ENCODE measurements at regions not wholly inside any gene's neighbourhood (a gene's known extent, or its start where the extent isn't known, plus 50 kb on each side); places are given as distances from the start of the nearest gene placed in this dataset.

- H3K4me3 ChIP-seq (ENCODE audit: low read depth, low read length) = no peak overlapping the region
- DNase-seq (ENCODE audit: low read depth) = no peak
- TF ChIP-seq, protein P1, sequence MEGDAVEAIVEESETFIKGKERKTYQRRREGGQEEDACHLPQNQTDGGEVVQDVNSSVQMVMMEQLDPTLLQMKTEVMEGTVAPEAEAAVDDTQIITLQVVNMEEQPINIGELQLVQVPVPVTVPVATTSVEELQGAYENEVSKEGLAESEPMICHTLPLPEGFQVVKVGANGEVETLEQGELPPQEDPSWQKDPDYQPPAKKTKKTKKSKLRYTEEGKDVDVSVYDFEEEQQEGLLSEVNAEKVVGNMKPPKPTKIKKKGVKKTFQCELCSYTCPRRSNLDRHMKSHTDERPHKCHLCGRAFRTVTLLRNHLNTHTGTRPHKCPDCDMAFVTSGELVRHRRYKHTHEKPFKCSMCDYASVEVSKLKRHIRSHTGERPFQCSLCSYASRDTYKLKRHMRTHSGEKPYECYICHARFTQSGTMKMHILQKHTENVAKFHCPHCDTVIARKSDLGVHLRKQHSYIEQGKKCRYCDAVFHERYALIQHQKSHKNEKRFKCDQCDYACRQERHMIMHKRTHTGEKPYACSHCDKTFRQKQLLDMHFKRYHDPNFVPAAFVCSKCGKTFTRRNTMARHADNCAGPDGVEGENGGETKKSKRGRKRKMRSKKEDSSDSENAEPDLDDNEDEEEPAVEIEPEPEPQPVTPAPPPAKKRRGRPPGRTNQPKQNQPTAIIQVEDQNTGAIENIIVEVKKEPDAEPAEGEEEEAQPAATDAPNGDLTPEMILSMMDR (IDR thresholded peaks at IDR 0.05; ENCODE audit: insufficient read depth, low read depth, low read length, missing control alignments) = no peak
Measured at GRCh38 chr9:135301271-135302263, 178.0 kb upstream of the PPP1R26 start.

DNA sequence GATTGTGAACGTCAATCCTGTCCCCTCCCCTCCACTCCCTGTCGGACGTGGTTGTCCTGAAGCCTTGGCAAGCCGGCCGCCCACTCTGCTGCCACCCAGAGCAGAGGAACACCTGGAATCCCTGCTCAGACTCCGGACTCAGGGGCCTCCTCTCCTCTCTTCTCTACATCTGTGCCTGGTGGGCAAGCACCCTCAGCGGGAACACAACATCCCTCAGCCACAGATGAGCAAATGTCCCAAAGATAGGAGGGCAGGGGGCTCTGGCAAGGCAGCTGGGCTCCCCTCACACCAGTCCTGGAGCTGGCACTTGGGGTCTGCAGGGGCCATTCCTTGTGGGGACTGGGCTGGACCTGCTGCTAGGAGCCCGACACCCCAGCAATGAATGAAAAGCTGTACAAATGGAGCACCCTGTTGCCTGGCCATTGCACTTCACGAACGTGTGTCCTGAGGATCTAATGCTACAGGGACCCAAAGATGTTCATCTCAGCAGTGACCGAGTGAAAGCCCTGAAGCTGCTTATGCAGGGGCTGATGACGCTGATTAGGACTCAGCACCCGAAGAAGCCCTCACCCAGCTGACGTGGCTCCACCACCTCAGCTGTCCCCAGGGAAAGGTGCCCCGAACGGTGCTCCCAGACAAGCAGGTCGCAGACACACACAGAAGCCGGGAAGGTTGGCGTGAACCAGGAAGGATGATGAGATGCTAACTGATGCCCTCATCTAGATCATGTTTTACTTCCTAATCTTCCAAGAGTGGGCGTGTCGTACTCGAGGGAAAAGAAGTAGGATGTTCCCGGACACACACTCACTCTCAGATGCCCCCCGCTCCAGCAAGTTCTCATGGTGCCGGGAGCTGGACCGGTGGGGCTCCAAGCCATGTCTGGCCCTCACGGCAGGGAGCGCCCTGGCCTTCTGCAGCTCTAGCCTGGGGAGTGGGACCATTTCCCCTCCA, 177.0 kb upstream of the PPP1R26 start:
- no peak for DNase-seq (ENCODE audit: low read depth)
- H3K4me3 ChIP-seq (ENCODE audit: low read depth, low read length) = no peak overlapping the region
- TF ChIP-seq, protein P1 (IDR thresholded peaks at IDR 0.05; ENCODE audit: insufficient read depth, low read depth, low read length, missing control alignments) = no peak

DNA sequence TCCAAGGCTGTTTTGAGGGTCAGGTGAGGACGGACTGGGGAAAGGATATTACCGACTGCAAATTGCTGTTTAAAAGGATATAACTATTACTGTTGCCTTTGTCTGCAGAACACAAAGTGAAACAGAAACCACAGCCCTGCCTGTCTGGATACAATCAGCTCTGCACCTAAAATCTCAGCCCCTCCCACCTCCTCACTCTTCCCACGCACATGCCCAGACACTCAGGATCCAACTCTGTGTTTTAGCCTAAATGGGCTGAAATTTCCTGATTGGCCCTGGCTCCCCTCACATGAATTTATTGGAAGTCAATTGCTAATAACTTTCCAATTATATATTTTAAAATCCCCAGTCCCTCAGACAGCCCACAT, 176.3 kb upstream of the PPP1R26 start:
- H3K4me3 ChIP-seq (ENCODE audit: low read depth, low read length) = no peak overlapping the region
- no peak for DNase-seq (ENCODE audit: low read depth)
- TF ChIP-seq, protein P1 (IDR thresholded peaks at IDR 0.05; ENCODE audit: insufficient read depth, low read depth, low read length, missing control alignments) = no peak

DNA sequence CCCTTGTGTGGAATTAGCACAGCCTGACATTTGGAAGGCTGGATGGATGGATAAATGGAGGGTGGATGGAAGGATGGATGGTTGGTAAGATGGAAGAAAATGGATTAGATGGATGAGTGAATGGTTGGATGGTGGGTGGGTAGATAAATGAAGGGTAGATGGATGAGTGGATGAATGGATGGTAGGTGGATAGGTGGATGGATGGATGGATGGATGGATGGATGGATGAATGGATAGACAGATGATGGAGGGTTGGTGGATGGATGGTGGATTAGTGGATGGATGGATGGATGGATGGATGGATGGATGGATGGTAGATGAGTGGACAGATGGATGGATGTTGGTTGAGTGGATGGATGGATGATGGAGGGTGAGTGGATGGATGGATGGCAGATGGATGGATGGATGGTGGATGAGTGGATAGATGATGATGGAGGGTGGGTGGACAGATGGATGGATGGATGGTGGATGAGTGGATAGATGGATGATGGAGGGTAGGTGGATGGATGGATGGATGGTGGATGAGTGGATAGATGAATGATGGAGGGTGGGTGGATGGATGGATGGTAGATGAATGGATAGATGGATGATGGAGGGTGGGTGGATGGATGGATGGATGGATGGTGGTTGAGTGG, 175.6 kb upstream of the PPP1R26 start:
- DNase-seq (ENCODE audit: low read depth) = no peak
- H3K4me3 ChIP-seq (ENCODE audit: low read depth, low read length) = no peak overlapping the region
- TF ChIP-seq, protein P1 (IDR thresholded peaks at IDR 0.05; ENCODE audit: insufficient read depth, low read depth, low read length, missing control alignments) = no peak

DNA sequence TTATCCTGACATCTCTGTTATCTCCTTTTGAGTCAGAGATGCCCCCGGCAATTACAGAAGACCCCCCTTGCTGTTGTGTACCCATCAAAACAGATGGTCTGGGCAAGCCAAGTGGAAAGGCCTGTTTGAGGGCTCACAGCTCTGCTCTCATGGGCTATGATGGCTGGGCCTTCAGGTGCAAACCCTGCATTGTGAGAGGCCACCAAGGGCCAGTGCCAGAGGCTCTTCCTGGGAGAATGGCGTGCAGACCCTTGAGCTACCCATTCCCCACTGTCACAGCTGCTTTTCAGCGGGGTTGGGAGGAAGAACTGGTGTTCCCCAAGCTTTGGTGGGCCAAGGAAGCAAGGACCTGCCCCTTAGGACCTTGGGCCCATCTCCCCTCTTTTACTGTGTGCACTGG, 174.7 kb upstream of the PPP1R26 start:
- H3K4me3 ChIP-seq (ENCODE audit: low read depth, low read length) = no peak overlapping the region
- TF ChIP-seq, protein P1 (IDR thresholded peaks at IDR 0.05; ENCODE audit: insufficient read depth, low read depth, low read length, missing control alignments) = no peak
- no peak for DNase-seq (ENCODE audit: low read depth)

- H3K4me3 ChIP-seq (ENCODE audit: low read depth, low read length) = no peak overlapping the region
- TF ChIP-seq, protein P1 (IDR thresholded peaks at IDR 0.05; ENCODE audit: insufficient read depth, low read depth, low read length, missing control alignments) = no peak
- no peak for DNase-seq (ENCODE audit: low read depth)
Measured at GRCh38 chr9:135305546-135306180, 173.9 kb upstream of the PPP1R26 start.
